ACC112 (cell line): ENCODE measurements at regions not wholly inside any gene's neighbourhood (a gene's known extent, or its start where the extent isn't known, plus 50 kb on each side); places are given as distances from the start of the nearest gene placed in this dataset.
"Not testable (repeated sequence)": the region's sequence is repeated elsewhere in the genome, so short reads cannot be mapped to it uniquely, and the experiment has no call there.

Experiments
- H2AFZ ChIP-seq: fragments of 200-600 bp; sonication (generic); one replicate; pipeline ENCODE4 v1.6.0; 2017; ENCODE audit warnings: antibody characterized with exemption, low read length; ENCODE audit not compliant: unreplicated experiment
- H3K27ac ChIP-seq: fragments of 200-600 bp; sonication (generic); 2 replicates; pipeline ENCODE4 v1.5.1; 2014; ENCODE audit warnings: low read depth, mild to moderate bottlenecking, antibody characterized with exemption, low read length, moderate library complexity
- H3K27me3 ChIP-seq: fragments of 200-600 bp; sonication (generic); 2 replicates; pipeline ENCODE4 v1.6.1; 2014; ENCODE audit warnings: mild to moderate bottlenecking, antibody characterized with exemption, low read length, moderate library complexity, mixed read lengths; ENCODE audit not compliant: insufficient read depth
- H3K36me3 ChIP-seq: fragments of 200-600 bp; sonication (generic); 2 replicates; pipeline ENCODE4 v1.6.1; 2016; ENCODE audit warnings: mild to moderate bottlenecking, antibody characterized with exemption, low read length, moderate library complexity, mixed read lengths; ENCODE audit not compliant: insufficient read depth
- H3K4me1 ChIP-seq: fragments of 200-600 bp; sonication (generic); one replicate; pipeline ENCODE4 v1.6.1; 2016; ENCODE audit warnings: low read length, mixed read lengths; ENCODE audit not compliant: insufficient read depth, unreplicated experiment, control insufficient read depth
- H3K4me3 ChIP-seq: fragments of 200-600 bp; sonication (generic); 2 replicates; pipeline ENCODE4 v1.5.1; 2014; ENCODE audit warnings: mild to moderate bottlenecking, low read depth, low read length
- H3K79me2 ChIP-seq: fragments of 200-600 bp; sonication (generic); one replicate; pipeline ENCODE4 v1.6.0; 2016; ENCODE audit warnings: low read length; ENCODE audit not compliant: control insufficient read depth, unreplicated experiment, insufficient read depth

GRCh38 chr10:3314445-3315085 is 142.0 kb upstream of the PITRM1 start:
- not testable (repeated sequence) for H3K4me1 ChIP-seq, H3K4me3 ChIP-seq, H3K79me2 ChIP-seq, H3K36me3 ChIP-seq, H2AFZ ChIP-seq, H3K27ac ChIP-seq
- H3K27me3 ChIP-seq, result peaks cover 38% of the 10 kb centered on the region

GRCh38 chr10:3313784-3314444 is 141.3 kb upstream of the PITRM1 start:
- H3K4me3 ChIP-seq, H3K79me2 ChIP-seq, H3K36me3 ChIP-seq, H2AFZ ChIP-seq, H3K4me1 ChIP-seq, H3K27ac ChIP-seq: not testable (repeated sequence)
- H3K27me3 ChIP-seq, result peaks cover 41% of the 10 kb centered on the region

GRCh38 chr10:3312403-3312940 is 139.9 kb upstream of the PITRM1 start:
- no peak overlapping the region for H3K4me3 ChIP-seq
- no peaks in the 10 kb centered on the region for H3K79me2 ChIP-seq
- H3K27me3 ChIP-seq, result peaks cover 54% of the 10 kb centered on the region
- no peak overlapping the region for H2AFZ ChIP-seq
- H3K36me3 ChIP-seq, result no peaks in the 10 kb centered on the region
- no peak overlapping the region for H3K27ac ChIP-seq
- no peaks in the 10 kb centered on the region for H3K4me1 ChIP-seq

- Histone ChIP-seq H2AFZ (no peak overlapping the region), H3K4me3 (no peak overlapping the region), H3K27ac (no peak overlapping the region), H3K4me1 (no peaks in the 10 kb centered on the region), H3K36me3 (no peaks in the 10 kb centered on the region), H3K79me2 (no peaks in the 10 kb centered on the region), H3K27me3 (peaks cover 73% of the 10 kb centered on the region)
Measured at GRCh38 chr10:3310016-3310784, 137.6 kb upstream of the PITRM1 start.

- no peak overlapping the region for H2AFZ ChIP-seq
- no peak overlapping the region for H3K4me3 ChIP-seq
- H3K79me2 ChIP-seq, result no peaks in the 10 kb centered on the region
- no peaks in the 10 kb centered on the region for H3K4me1 ChIP-seq
- H3K27ac ChIP-seq, result no peak overlapping the region
- no peaks in the 10 kb centered on the region for H3K36me3 ChIP-seq
- peaks cover 81% of the 10 kb centered on the region for H3K27me3 ChIP-seq
Measured at GRCh38 chr10:3306050-3306449, 133.5 kb upstream of the PITRM1 start.

- Histone ChIP-seq H3K79me2 (no peaks in the 10 kb centered on the region), H3K36me3 (no peaks in the 10 kb centered on the region), H2AFZ (no peak overlapping the region), H3K27ac (no peak overlapping the region), H3K4me3 (no peak overlapping the region), H3K4me1 (no peaks in the 10 kb centered on the region), H3K27me3 (peaks cover 47% of the 10 kb centered on the region)
Measured at GRCh38 chr10:3295582-3296151, 123.1 kb upstream of the PITRM1 start.

- Histone ChIP-seq H3K4me1 (no peaks in the 10 kb centered on the region), H2AFZ (no peak overlapping the region), H3K4me3 (no peak overlapping the region), H3K36me3 (no peaks in the 10 kb centered on the region), H3K27me3 (peaks cover 40% of the 10 kb centered on the region), H3K79me2 (no peaks in the 10 kb centered on the region), H3K27ac (no peak overlapping the region)
Measured at GRCh38 chr10:3294919-3295581, 122.5 kb upstream of the PITRM1 start.

GRCh38 chr10:3293581-3294431 is 121.2 kb upstream of the PITRM1 start:
- no peaks in the 10 kb centered on the region for H3K36me3 ChIP-seq
- H3K4me1 ChIP-seq, result no peaks in the 10 kb centered on the region
- no peak overlapping the region for H3K27ac ChIP-seq
- no peaks in the 10 kb centered on the region for H3K79me2 ChIP-seq
- H3K27me3 ChIP-seq, result peaks cover 35% of the 10 kb centered on the region; the same call in 1 of the 2 replicates
- H2AFZ ChIP-seq, result no peak overlapping the region
- no peak overlapping the region for H3K4me3 ChIP-seq

GRCh38 chr10:3292636-3293035 is 120.1 kb upstream of the PITRM1 start:
- Histone ChIP-seq H3K27ac (no peak overlapping the region), H2AFZ (no peak overlapping the region), H3K27me3 (peaks cover 26% of the 10 kb centered on the region; the same call in 1 of the 2 replicates), H3K36me3 (no peaks in the 10 kb centered on the region), H3K4me3 (no peak overlapping the region), H3K4me1 (no peaks in the 10 kb centered on the region), H3K79me2 (no peaks in the 10 kb centered on the region)
